MM.1S (cell line): ENCODE measurements at regions not wholly inside any gene's neighbourhood (a gene's known extent, or its start where the extent isn't known, plus 50 kb on each side); places are given as distances from the start of the nearest gene placed in this dataset.

Experiments used
- DNase-seq: peaks from one replicate; pipeline ENCODE4 v3.0.0-alpha.2; 2015
- H2AFZ ChIP-seq: fragments of 300-600 bp; sonication (generic); 2 replicates; pipeline ENCODE4 v1.6.0; 2016; ENCODE audit warnings: antibody characterized with exemption, low read length
- H3F3A ChIP-seq: fragments of 300-600 bp; sonication (generic); 2 replicates; pipeline ENCODE4 v1.6.1; 2016; ENCODE audit warnings: mild to moderate bottlenecking, antibody characterized with exemption, low read length, moderate library complexity, mixed read lengths; ENCODE audit not compliant: insufficient read depth
- H3K27ac ChIP-seq: fragments of 300-600 bp; sonication (generic); 2 replicates; pipeline ENCODE4 v1.5.1; 2016; ENCODE audit warnings: mild to moderate bottlenecking, low read length
- H3K27me3 ChIP-seq: fragments of 300-600 bp; sonication (generic); replicated peaks from 2 replicates; pipeline ENCODE4 v1.6.0; 2016; ENCODE audit warnings: low read length; ENCODE audit not compliant: insufficient read depth
- H3K36me3 ChIP-seq: fragments of 300-600 bp; sonication (generic); replicated peaks from 2 replicates; pipeline ENCODE4 v1.6.1; 2016; ENCODE audit warnings: mild to moderate bottlenecking, low read length, mixed read lengths; ENCODE audit not compliant: insufficient read depth
- H3K4me1 ChIP-seq: fragments of 300-600 bp; sonication (generic); 2 replicates; pipeline ENCODE4 v1.6.1; 2016; ENCODE audit warnings: low read length, mixed read lengths
- H3K4me2 ChIP-seq: fragments of 300-600 bp; sonication (generic); 2 replicates; pipeline ENCODE4 v1.6.0; 2016; ENCODE audit warnings: low read depth, low read length
- H3K4me3 ChIP-seq: fragments of 300-600 bp; sonication (generic); 2 replicates; pipeline ENCODE4 v1.5.1; 2016; ENCODE audit warnings: low read length, mixed read lengths
- H3K79me2 ChIP-seq: fragments of 300-600 bp; sonication (generic); 2 replicates; pipeline ENCODE4 v1.6.1; 2016; ENCODE audit warnings: mixed run types, low read length, mixed read lengths
- H3K9ac ChIP-seq: fragments of 300-600 bp; sonication (generic); 2 replicates; pipeline ENCODE4 v1.6.1; 2016; ENCODE audit warnings: low read length, mixed read lengths
- H3K9me2 ChIP-seq: fragments of 300-600 bp; sonication (generic); replicated peaks from 2 replicates; pipeline ENCODE4 v1.6.1; 2016; ENCODE audit warnings: mild to moderate bottlenecking, low read length, mixed read lengths; ENCODE audit not compliant: insufficient read depth
- H3K9me3 ChIP-seq: fragments of 300-600 bp; sonication (generic); replicated peaks from 2 replicates; pipeline ENCODE4 v1.6.1; 2016; ENCODE audit warnings: mild to moderate bottlenecking, low read length, mixed read lengths; ENCODE audit not compliant: insufficient read depth
- H4K20me1 ChIP-seq: fragments of 300-600 bp; sonication (generic); 2 replicates; pipeline ENCODE4 v1.6.1; 2016; ENCODE audit warnings: mild to moderate bottlenecking, low read length, moderate library complexity, mixed read lengths; ENCODE audit not compliant: insufficient read depth
- CTCF ChIP-seq: fragments of 300-600 bp; sonication (generic); IDR thresholded peaks from 2 replicates; pipeline ENCODE4 v1.5.1; 2016; ENCODE audit warnings: antibody characterized with exemption, low read length, mixed read lengths
- EZH2 ChIP-seq: fragments of 300-600 bp; sonication (generic); optimal IDR thresholded peaks from 2 replicates; pipeline ENCODE3; 2017; ENCODE audit warnings: low read depth, mild to moderate bottlenecking, antibody characterized with exemption, low read length, mixed read lengths
- EZH2phosphoT487 ChIP-seq: fragments of 300-600 bp; sonication (generic); IDR thresholded peaks from 2 replicates; pipeline ENCODE4 v1.6.1; 2018; ENCODE audit warnings: antibody characterized with exemption, low read length

GRCh38 chr18:37955201-37955600 lies 389.6 kb upstream of the CELF4 start:
- no peaks in the 10 kb centered on the region for H4K20me1 ChIP-seq
- H3K9ac ChIP-seq, result no peak overlapping the region

GRCh38 chr18:37953876-37954275 lies 388.3 kb upstream of the CELF4 start:
- Histone ChIP-seq H3K79me2 (no peaks in the 10 kb centered on the region), H3F3A (no peaks in the 10 kb centered on the region)
- TF ChIP-seq EZH2, result no peak
- TF ChIP-seq CTCF, result no peak
- TF ChIP-seq EZH2phosphoT487, result no peak

More at GRCh38 chr18:37955201-37955600, 389.6 kb upstream of the CELF4 start:
- no peak for DNase-seq
- no peak overlapping the region for H2AFZ ChIP-seq
- no peaks in the 10 kb centered on the region for H3K9me2 ChIP-seq
- no peak overlapping the region for H3K4me3 ChIP-seq
- H3K4me1 ChIP-seq, result no peaks in the 10 kb centered on the region
- H3K27me3 ChIP-seq, result no peaks in the 10 kb centered on the region
- TF ChIP-seq EZH2phosphoT487, result no peak
- TF ChIP-seq CTCF, result no peak
- TF ChIP-seq EZH2, result no peak
- no peak overlapping the region for H3K4me2 ChIP-seq
- H3K79me2 ChIP-seq, result no peaks in the 10 kb centered on the region
- no peaks in the 10 kb centered on the region for H3K36me3 ChIP-seq
- H3F3A ChIP-seq, result no peaks in the 10 kb centered on the region
- H3K9me3 ChIP-seq, result no peaks in the 10 kb centered on the region
- no peak overlapping the region for H3K27ac ChIP-seq

GRCh38 chr18:37948471-37948870 lies 382.9 kb upstream of the CELF4 start:
- Histone ChIP-seq H3K36me3 (no peaks in the 10 kb centered on the region), H3K4me2 (no peak overlapping the region), H3K9ac (no peak overlapping the region), H3K4me3 (no peak overlapping the region), H3K27ac (no peak overlapping the region), H2AFZ (no peak overlapping the region), H4K20me1 (no peaks in the 10 kb centered on the region), H3K79me2 (no peaks in the 10 kb centered on the region), H3K9me2 (no peaks in the 10 kb centered on the region), H3K4me1 (no peaks in the 10 kb centered on the region), H3K9me3 (no peaks in the 10 kb centered on the region), H3F3A (no peaks in the 10 kb centered on the region), H3K27me3 (no peaks in the 10 kb centered on the region)
- no peak for TF ChIP-seq CTCF
- TF ChIP-seq EZH2phosphoT487, result no peak
- TF ChIP-seq EZH2, result no peak
- no peak for DNase-seq

More at GRCh38 chr18:37953876-37954275, 388.3 kb upstream of the CELF4 start:
- Histone ChIP-seq H3K27me3 (no peaks in the 10 kb centered on the region), H3K9me2 (no peaks in the 10 kb centered on the region), H3K36me3 (no peaks in the 10 kb centered on the region), H3K27ac (no peak overlapping the region), H4K20me1 (no peaks in the 10 kb centered on the region), H3K4me2 (no peak overlapping the region), H3K4me1 (no peaks in the 10 kb centered on the region), H3K9ac (no peak overlapping the region), H3K9me3 (no peaks in the 10 kb centered on the region), H2AFZ (no peak overlapping the region), H3K4me3 (no peak overlapping the region)
- DNase-seq, result no peak
